ENCODE measurements at regions not wholly inside any gene's neighbourhood (a gene's known extent, or its start where the extent isn't known, plus 50 kb on each side); places are given as distances from the start of the nearest gene placed in this dataset.
"Not testable (repeated sequence)": the region's sequence is repeated elsewhere in the genome, so short reads cannot be mapped to it uniquely, and the experiment has no call there.

DNA sequence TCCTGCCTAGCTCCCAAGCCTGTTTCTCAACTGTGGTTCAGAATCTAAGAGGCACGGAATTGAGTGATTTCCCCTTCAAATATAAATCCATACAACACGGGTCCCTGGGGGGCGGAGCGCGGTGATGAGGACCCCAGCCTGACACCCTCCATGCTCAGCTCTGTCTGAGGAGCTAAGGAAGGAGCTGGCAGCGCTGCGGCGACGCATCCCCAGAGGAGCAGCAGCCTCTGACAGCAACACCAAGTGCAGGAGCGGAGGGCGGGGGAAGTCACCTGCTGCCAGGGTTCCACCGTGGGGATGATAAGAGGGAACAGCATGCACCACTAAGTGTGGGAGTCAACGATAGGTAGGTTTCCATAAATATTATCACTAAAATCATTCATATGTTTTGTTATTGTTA is 72.6 kb upstream of the VWC2 start:
- DNase-seq, result no peak
- in situ Hi-C loops (cut with MboI; ENCODE audit: low pct_unique_long_range_greater_than_20kb, low sequenced_read_pairs), result no loop called here

DNA sequence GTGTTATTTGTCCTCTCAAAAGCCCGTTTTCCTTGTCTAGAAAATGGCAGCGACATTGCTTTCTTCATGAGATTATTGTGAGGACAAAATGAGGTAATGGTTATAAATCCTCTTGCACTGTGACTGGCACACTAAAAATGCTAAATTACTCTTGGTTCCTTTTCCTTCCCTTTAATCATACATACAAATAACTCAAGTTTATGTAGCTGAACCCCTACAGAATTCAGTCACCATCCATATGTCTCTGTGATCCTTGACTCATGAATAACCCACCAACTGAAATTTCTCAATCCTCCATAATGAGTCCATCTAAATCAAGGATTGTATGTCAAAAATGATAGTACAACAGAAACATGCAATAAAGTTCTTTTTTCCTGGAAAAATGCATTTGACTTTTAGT is 71.3 kb upstream of the VWC2 start:
- in situ Hi-C loops (cut with MboI; ENCODE audit: low pct_unique_long_range_greater_than_20kb, low sequenced_read_pairs), result no loop called here
- DNase-seq, result no peak

DNA sequence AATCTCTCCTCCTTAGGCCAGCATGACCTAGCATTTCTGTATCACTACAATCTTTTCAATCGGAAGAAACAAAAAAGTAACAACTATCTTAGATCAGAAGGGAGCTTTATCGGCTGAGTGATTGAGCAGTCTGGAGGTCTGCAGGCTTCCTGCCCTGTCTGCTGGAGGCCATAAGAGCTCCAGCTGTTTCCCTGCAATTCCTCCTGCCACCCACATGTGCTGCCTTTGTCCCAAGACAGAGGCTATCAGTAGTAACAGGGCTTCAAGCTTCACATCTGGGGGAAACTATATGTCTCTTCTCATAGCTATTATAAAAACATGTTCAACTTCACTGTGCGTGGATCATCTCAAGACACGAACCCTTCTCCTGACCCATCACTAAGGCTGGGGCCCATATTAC is 70.1 kb upstream of the VWC2 start:
- DNase-seq, result no peak
- in situ Hi-C loops (cut with MboI; ENCODE audit: low pct_unique_long_range_greater_than_20kb, low sequenced_read_pairs), result no loop called here

DNA sequence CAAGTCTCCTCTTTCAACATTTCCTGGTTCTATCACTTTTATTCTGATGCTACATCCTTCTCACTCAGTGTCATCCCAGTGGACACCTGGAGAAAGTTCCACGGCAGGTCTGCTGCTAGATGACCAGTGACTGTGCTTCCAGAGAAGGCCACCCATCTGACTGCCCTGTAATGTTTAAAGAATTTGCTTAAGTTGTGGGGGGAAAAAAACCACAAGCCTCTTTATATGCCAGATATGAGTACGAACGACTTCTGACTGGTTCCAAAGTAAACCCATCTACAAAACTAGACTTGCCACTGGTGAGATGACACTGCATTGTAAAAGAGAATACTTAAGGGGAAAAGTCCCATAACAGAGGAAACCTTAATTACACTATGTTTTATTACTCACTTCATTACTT is 69.6 kb upstream of the VWC2 start:
- no peak for DNase-seq
- in situ Hi-C loops (cut with MboI; ENCODE audit: low pct_unique_long_range_greater_than_20kb, low sequenced_read_pairs), result no loop called here

DNA sequence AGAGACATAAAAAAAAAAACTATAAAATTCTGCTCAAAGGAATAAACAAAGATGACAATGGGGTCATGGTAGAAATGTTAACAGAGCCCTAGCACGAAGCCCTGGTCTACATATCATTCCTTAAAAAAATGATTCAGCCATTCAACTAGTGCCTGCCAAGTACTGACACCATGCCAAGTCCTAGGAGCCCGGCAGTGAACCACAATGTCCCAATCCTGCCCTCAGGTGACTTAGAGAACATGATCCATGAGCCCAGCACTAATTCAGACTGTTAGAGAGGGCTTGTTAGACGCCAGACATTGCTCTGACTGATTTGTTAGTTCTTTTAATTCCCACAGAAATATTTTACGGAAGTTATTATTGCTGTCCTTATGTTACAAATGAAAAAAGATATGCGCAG is 67.3 kb upstream of the VWC2 start:
- no peak for DNase-seq
- in situ Hi-C loops (cut with MboI; ENCODE audit: low pct_unique_long_range_greater_than_20kb, low sequenced_read_pairs), result no loop called here

DNA sequence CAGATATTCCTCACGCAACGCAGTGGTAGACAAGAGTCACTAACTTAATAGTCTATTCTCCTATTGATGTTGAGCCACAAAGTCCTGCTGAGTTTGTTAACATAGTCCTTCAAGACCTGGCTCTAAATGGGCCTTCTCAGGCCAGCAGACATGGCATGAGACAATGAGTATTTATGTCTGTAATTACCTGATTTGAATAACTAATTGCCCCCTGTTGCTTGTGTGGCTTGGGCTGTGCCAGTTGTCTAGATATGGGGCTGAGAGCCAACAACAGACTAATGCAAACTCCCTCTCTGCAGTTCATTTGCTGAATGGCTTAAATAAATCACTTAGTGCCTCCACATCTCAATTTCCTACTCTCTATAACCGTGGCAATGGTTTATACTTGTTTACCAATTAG is 65.5 kb upstream of the VWC2 start:
- in situ Hi-C loops (cut with MboI; ENCODE audit: low pct_unique_long_range_greater_than_20kb, low sequenced_read_pairs), result no loop called here
- no peak for DNase-seq

DNA sequence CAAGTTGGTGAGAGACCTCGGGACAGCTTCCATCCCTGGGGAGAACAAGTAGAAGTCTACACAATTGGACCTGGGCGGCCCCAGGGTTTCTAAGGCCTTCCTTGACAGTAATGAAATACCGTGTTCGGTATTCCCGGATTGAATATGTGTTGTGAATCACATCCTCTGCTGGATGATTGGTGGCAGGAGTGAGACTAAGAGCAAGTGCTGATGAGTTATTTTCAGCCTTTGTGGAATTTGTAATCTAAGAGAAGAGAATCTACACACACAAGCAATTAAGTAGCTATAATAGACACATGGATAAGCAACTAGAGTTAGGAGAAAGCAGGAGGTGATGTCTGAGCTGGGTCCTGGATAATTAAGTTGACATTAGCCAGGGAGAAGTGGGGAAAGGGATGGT is 64.8 kb upstream of the VWC2 start:
- in situ Hi-C loops (cut with MboI; ENCODE audit: low pct_unique_long_range_greater_than_20kb, low sequenced_read_pairs), result no loop called here
- no peak for DNase-seq

DNA sequence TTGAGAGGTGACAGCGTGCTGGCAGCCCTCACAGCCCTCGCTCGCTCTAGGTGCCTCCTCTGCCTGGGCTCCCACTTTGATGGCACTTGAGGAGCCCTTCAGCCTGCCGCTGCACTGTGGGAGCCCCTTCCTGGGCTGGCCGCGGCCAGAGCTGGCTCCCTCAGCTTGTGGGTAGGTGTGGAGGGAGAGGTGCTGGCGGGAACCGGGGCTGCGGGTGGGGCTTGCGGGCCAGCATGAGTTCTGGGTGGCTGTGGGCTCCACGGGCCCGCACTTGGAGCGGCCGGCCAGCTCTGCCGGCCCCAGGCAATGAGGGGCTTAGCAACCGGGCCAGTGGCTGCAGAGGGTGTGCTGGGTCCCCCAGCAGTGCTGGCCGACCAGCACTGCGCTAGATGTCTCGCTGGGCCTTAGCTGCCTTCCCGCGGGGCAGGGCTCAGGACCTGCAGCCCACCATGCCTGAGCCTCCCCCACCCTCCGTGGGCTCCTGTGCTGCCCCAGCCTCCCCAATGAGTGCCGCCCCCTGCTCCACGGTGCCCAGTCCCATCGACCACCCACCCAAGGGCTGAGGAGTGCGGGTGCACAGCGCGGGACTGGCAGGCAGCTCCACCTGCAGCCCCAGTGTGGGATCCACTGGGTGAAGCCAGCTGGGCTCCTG is 62.2 kb upstream of the VWC2 start:
- DNase-seq; in situ Hi-C loops (cut with MboI; ENCODE audit: low pct_unique_long_range_greater_than_20kb, low sequenced_read_pairs): not testable (repeated sequence)

DNA sequence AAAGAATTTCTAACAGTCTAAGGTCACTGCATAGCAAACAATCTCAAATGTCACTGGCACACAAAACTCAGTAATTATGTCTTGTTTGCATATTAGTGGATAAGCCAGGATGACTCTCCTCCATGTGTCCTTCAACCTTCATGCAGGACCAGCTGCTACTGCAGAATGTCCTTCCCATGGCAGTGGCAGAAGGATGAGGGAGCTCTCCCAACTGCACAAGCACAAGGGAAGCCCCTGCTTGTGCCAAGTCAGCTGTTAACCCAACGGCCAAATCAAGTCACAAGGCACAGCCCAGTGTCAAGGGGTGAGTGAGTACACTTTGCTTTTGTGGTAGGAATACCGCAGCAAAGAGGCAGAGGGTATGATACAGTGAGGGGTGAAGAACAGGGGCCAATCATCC is 59.3 kb upstream of the VWC2 start:
- in situ Hi-C loops (cut with MboI; ENCODE audit: low pct_unique_long_range_greater_than_20kb, low sequenced_read_pairs), result no loop called here
- no peak for DNase-seq

DNA sequence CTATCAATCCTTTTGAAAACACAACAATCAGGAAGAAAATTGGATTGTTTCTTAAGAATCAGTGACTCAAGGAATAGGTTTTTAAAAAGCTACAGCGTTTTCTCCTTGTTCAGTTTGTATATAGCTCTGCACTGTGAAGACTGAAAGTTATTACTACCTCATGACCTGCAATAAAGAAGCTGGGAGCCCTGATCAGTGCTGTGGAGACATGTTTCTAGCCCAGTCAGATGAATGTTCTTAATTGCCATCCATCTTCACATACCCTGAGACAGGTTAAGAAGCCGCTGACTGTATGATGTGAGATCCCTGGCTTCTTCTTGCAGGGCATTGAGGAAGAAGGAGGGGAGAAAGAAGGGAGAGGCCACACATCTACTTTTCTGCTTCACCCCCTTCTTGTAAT is 58.0 kb upstream of the VWC2 start:
- in situ Hi-C loops (cut with MboI; ENCODE audit: low pct_unique_long_range_greater_than_20kb, low sequenced_read_pairs), result no loop called here
- DNase-seq, result no peak

DNA sequence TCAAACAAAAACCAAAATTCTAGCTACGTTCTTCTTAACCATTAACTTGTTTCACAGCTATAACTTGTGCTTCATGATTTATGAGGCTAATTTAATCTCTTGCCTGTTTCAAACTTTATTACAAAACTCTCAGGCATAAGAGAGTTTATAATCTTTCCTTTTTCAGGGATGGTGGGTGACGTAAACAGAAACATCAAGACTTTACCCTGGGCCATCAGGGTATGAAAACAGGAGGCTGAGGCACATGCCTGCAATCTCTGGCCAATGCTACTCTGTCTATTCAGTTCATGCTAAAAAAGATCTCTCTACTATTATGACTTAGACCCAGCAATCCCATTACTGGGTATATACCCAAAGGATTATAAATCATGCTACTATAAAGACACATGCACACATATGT is 55.9 kb upstream of the VWC2 start:
- in situ Hi-C loops (cut with MboI; ENCODE audit: low pct_unique_long_range_greater_than_20kb, low sequenced_read_pairs), result no loop called here

DNA sequence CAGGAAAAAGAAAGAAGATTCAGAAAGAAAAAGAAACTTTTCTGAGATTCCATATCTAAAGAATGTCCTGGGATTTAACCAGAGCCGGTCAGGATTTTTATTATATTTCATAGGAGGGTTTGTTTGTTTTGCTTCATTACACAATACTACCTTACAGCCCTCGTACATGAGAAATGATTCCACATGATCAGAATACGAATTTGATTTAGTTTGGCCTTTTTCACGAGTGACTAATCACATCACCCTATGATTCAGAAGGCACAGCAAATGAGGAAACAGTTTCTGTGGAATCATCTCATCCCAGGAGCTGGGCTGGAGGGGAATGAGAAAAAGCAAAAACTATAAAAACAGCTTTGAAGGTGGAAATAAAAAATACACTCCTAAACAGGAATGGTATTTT is 54.7 kb upstream of the VWC2 start:
- DNase-seq, result no peak
- in situ Hi-C loops (cut with MboI; ENCODE audit: low pct_unique_long_range_greater_than_20kb, low sequenced_read_pairs), result no loop called here

More for the DNA sequence above, 55.9 kb upstream of the VWC2 start:
- DNase-seq, result no peak

DNA sequence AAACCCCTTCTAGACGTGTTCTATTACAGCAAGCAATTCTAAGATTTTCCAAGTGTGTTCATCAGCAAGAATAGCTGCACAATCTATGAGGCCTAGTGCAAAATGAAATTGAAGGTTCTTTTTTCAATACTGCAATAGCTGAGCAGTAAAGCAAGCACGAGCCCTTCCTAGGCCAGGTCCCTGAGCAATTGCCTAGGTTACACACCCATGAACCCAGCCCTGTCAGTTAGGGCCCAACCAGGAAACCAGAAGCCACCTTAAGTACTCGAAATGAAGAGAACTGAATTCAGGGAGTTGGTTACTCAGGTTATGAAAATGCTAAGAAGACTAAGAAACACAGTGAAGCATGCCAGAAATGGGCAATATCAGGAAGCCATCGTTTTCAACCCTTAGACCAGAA is 52.0 kb upstream of the VWC2 start:
- in situ Hi-C loops (cut with MboI; ENCODE audit: low pct_unique_long_range_greater_than_20kb, low sequenced_read_pairs), result no loop called here
- no peak for DNase-seq
